ENCODE measurements at regions not wholly inside any gene's neighbourhood (a gene's known extent, or its start where the extent isn't known, plus 50 kb on each side); places are given as distances from the start of the nearest gene placed in this dataset.
"Not testable (repeated sequence)": the region's sequence is repeated elsewhere in the genome, so short reads cannot be mapped to it uniquely, and the experiment has no call there.

DNA sequence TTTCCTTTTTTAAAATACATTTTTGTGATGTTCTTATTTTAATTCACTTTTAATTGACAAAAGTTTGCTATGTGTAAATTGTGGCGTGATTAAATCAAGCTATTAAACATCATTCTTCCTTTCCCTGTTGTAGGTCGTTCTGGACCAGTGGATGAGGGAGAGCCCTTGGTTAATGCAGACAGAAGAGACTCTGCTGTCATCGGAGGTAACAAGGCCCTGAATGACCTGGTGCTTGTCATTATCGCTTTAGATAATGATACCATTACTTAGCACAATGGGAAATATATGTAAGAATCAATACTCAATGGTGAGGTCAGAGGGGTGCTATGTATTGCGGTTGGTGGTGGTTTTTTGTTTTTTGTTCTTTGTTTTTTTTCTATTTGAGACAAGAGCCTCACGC is 296.4 kb upstream of the SPATA31A3 start:
- H3K4me2 ChIP-seq; H3K27ac ChIP-seq; H4K20me1 ChIP-seq (ENCODE audit: insufficient read depth, poor library complexity, severe bottlenecking); DNase-seq (ENCODE audit: low spot score); H2AFZ ChIP-seq; H3K4me3 ChIP-seq; H3K4me1 ChIP-seq (ENCODE audit: insufficient read depth); H3K9me2 ChIP-seq (replicated peaks; ENCODE audit: insufficient read depth); H3K79me2 ChIP-seq; H3K9me3 ChIP-seq (ENCODE audit: low read depth); H3K36me3 ChIP-seq (replicated peaks; ENCODE audit: insufficient read depth, low read depth); H3K27me3 ChIP-seq: not testable (repeated sequence)
- no CpG with 5 or more reads among the region's 6 CpGs for WGBS (ENCODE audit: low lambda C conversion rate, missing lambda C conversion rate)

DNA sequence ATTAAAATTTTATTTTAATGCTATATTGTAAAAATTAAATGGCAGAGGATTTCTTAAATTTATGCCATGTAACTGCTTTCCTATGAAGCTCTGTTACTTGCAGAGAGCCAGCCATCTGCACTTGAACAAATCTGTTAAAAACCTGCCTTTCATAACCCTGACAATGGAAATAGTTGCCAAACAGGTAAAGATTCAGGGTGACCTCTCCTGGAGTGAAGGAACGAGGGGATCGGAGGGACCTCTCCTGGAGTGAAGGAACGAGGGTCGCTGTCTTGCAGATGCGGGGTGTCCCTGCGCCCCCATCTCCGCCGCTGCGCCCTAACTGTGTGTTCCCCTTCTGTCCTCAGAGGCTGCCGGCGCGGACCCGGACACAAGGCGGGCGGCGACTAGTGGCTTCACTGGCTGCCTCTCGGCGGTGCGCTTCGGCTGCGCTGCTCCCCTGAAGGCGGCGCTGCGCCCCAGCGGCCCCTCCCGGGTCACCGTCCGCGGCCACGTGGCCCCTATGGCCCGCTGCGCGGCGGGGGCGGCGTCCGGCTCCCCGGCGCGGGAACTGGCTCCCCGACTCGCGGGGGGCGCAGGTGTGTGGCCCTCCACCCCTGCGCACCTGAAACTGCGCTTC is 295.9 kb upstream of the SPATA31A3 start:
- not testable (repeated sequence) for H3K27me3 ChIP-seq; H2AFZ ChIP-seq; H3K9me2 ChIP-seq (replicated peaks; ENCODE audit: insufficient read depth); H3K4me1 ChIP-seq (ENCODE audit: insufficient read depth); H3K4me3 ChIP-seq; H3K9me3 ChIP-seq (ENCODE audit: low read depth); H4K20me1 ChIP-seq (ENCODE audit: insufficient read depth, poor library complexity, severe bottlenecking); DNase-seq (ENCODE audit: low spot score); H3K27ac ChIP-seq; H3K79me2 ChIP-seq; H3K36me3 ChIP-seq (replicated peaks; ENCODE audit: insufficient read depth, low read depth); H3K4me2 ChIP-seq
- WGBS (ENCODE audit: low lambda C conversion rate, missing lambda C conversion rate) = no CpG with 5 or more reads among the region's 46 CpGs

DNA sequence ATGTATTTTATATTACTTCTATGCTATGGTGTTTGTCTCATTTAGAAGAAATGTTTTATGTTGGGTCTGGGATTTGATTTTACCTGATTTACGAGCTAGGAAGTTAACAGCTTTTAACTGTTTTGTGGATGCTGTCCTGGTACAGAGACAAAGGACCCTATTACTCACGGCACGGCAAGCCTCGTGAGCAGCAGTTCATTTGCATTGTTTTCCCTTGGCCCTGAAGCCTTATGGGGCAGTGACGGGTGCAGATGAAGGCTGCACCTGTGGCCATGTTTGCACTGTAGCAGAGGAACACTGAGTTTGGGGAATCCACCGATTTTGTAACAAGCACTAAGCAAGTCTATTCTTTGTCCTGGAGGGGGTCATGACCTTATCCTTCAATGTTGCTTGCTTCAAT is 291.9 kb upstream of the SPATA31A3 start:
- H3K9me2 ChIP-seq (replicated peaks; ENCODE audit: insufficient read depth); H3K79me2 ChIP-seq; H3K9me3 ChIP-seq (ENCODE audit: low read depth); DNase-seq (ENCODE audit: low spot score); H3K36me3 ChIP-seq (replicated peaks; ENCODE audit: insufficient read depth, low read depth); H3K4me1 ChIP-seq (ENCODE audit: insufficient read depth); H3K27me3 ChIP-seq; H3K27ac ChIP-seq; H3K4me2 ChIP-seq; H4K20me1 ChIP-seq (ENCODE audit: insufficient read depth, poor library complexity, severe bottlenecking); H2AFZ ChIP-seq; H3K4me3 ChIP-seq: not testable (repeated sequence)
- no CpG with 5 or more reads among the region's 6 CpGs for WGBS (ENCODE audit: low lambda C conversion rate, missing lambda C conversion rate)

DNA sequence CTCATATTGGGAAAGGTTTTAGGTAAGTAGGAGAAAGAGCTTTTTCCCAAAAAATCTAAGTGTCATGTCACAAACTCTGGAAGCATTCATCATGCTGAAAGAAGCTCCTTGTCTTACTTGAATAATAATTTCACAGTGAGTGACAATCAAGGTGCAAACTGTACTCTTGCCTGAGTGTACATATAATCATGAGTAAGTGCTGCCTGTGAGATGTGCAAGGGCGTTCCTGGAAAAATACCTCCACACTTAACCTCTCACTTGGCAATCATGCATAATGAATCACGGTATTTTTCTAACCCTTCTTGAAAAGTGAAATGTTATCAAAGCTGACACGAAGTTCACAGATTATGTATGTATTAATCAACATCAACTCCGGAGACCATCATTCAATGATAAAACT is 289.2 kb upstream of the SPATA31A3 start:
- H3K4me1 ChIP-seq (ENCODE audit: insufficient read depth); H3K4me2 ChIP-seq: not testable (repeated sequence)

DNA sequence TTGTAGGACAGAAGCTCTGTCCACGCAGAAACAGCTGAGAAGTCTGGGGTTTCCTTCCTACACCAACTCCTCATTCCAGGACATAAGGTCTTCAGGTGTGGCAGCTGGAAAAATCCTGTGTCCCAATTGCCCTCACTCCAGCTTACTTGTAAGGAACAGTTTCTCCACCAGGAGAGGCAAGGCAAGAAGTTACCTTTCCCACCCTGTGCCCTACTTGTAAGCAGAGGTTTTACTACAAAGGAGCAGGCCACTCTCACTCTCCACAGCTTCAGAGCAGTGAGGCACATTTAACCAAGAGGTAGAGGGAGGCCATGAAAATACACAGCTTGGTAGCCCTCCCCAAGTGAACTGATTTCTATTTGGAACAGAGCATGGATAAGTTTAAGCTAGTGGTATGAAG is 277.3 kb upstream of the SPATA31A3 start:
- not testable (repeated sequence) for H4K20me1 ChIP-seq (ENCODE audit: insufficient read depth, poor library complexity, severe bottlenecking); H3K27ac ChIP-seq; H3K27me3 ChIP-seq; H3K79me2 ChIP-seq; H3K4me3 ChIP-seq; H3K9me3 ChIP-seq (ENCODE audit: low read depth); H2AFZ ChIP-seq; H3K36me3 ChIP-seq (replicated peaks; ENCODE audit: insufficient read depth, low read depth); H3K4me1 ChIP-seq (ENCODE audit: insufficient read depth); H3K9me2 ChIP-seq (replicated peaks; ENCODE audit: insufficient read depth); H3K4me2 ChIP-seq; DNase-seq (ENCODE audit: low spot score)
- no CpG with 5 or more reads among the region's 1 CpG for WGBS (ENCODE audit: low lambda C conversion rate, missing lambda C conversion rate)

More for the DNA sequence above, 289.2 kb upstream of the SPATA31A3 start:
- H3K9me3 ChIP-seq (ENCODE audit: low read depth); H3K27me3 ChIP-seq; H4K20me1 ChIP-seq (ENCODE audit: insufficient read depth, poor library complexity, severe bottlenecking); DNase-seq (ENCODE audit: low spot score); H2AFZ ChIP-seq; H3K27ac ChIP-seq; H3K36me3 ChIP-seq (replicated peaks; ENCODE audit: insufficient read depth, low read depth); H3K79me2 ChIP-seq; H3K4me3 ChIP-seq; H3K9me2 ChIP-seq (replicated peaks; ENCODE audit: insufficient read depth): not testable (repeated sequence)
- no CpG with 5 or more reads among the region's 4 CpGs for WGBS (ENCODE audit: low lambda C conversion rate, missing lambda C conversion rate)

DNA sequence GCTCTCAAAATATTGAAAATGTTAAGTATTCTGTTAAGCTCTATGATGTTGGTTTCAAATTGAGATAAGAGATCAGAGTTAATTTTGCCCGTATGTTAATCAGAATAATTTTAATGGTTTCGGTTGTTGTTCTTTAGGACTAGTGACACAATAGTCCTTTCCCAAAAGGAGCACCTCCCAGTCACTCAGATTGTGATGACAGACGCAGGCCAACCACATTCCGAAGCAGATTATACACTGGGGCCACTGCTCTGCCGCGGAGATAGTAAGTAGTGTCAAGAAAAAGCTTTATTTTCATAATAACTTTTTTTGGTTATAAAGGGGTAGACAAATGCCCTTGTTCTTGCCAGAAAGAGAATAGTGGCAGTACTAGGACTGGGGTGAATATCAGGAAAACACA is 265.5 kb upstream of the SPATA31A3 start:
- H3K79me2 ChIP-seq; H3K4me1 ChIP-seq (ENCODE audit: insufficient read depth); H2AFZ ChIP-seq; H4K20me1 ChIP-seq (ENCODE audit: insufficient read depth, poor library complexity, severe bottlenecking); H3K9me2 ChIP-seq (replicated peaks; ENCODE audit: insufficient read depth); DNase-seq (ENCODE audit: low spot score); H3K9me3 ChIP-seq (ENCODE audit: low read depth); H3K27me3 ChIP-seq; H3K36me3 ChIP-seq (replicated peaks; ENCODE audit: insufficient read depth, low read depth); H3K4me3 ChIP-seq; H3K4me2 ChIP-seq; H3K27ac ChIP-seq: not testable (repeated sequence)
- no CpG with 5 or more reads among the region's 6 CpGs for WGBS (ENCODE audit: low lambda C conversion rate, missing lambda C conversion rate)

DNA sequence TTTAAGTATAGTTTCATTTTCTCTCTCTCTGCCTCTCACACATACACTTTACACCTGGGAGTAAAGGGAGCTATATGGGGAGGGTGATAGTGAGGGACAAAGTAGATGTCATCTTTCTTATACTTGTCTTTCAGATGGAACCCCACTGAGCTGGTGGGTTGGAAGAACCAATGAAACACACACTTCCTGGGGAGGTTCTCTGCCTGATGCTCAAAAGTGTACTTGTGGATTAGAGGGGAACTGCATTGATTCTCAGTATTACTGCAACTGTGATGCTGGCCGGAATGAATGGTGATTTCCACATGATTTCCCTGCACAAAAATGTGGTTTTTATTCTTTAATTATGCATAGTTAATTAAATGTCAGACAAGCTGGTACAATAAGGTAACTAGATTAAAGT is 256.6 kb upstream of the SPATA31A3 start:
- not testable (repeated sequence) for H3K36me3 ChIP-seq (replicated peaks; ENCODE audit: insufficient read depth, low read depth); H3K79me2 ChIP-seq; H3K4me2 ChIP-seq; H3K27me3 ChIP-seq; DNase-seq (ENCODE audit: low spot score); H3K9me2 ChIP-seq (replicated peaks; ENCODE audit: insufficient read depth); H4K20me1 ChIP-seq (ENCODE audit: insufficient read depth, poor library complexity, severe bottlenecking); H3K4me3 ChIP-seq; H3K4me1 ChIP-seq (ENCODE audit: insufficient read depth); H3K9me3 ChIP-seq (ENCODE audit: low read depth); H2AFZ ChIP-seq; H3K27ac ChIP-seq
- no CpG with 5 or more reads among the region's 1 CpG for WGBS (ENCODE audit: low lambda C conversion rate, missing lambda C conversion rate)

DNA sequence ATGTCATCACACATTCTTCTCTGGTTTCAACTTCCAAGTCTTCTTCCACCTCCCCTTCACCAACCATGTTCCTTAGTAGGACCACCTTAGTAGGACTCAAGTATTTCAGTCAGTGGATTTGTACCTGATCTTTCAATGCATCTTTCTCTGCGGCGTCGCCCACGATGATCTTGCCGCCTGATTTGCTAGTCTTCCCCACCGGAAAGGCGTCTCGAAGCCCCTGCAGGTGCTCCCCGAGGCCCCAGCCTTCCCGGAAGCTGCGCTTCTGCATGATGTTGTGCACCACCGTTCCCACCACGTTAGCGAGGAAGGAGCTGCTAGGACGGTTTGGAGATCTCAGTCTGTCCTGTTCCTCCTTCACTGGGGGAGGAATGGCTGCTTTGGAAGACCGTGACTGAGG is 219.7 kb upstream of the SPATA31A3 start:
- H3K9me3 ChIP-seq (ENCODE audit: low read depth); H3K9me2 ChIP-seq (replicated peaks; ENCODE audit: insufficient read depth); H3K79me2 ChIP-seq; H3K4me3 ChIP-seq; H2AFZ ChIP-seq; H3K27me3 ChIP-seq; H3K4me1 ChIP-seq (ENCODE audit: insufficient read depth); DNase-seq (ENCODE audit: low spot score); H3K27ac ChIP-seq; H3K36me3 ChIP-seq (replicated peaks; ENCODE audit: insufficient read depth, low read depth); H4K20me1 ChIP-seq (ENCODE audit: insufficient read depth, poor library complexity, severe bottlenecking); H3K4me2 ChIP-seq: not testable (repeated sequence)
- WGBS (ENCODE audit: low lambda C conversion rate, missing lambda C conversion rate) = no CpG with 5 or more reads among the region's 16 CpGs

DNA sequence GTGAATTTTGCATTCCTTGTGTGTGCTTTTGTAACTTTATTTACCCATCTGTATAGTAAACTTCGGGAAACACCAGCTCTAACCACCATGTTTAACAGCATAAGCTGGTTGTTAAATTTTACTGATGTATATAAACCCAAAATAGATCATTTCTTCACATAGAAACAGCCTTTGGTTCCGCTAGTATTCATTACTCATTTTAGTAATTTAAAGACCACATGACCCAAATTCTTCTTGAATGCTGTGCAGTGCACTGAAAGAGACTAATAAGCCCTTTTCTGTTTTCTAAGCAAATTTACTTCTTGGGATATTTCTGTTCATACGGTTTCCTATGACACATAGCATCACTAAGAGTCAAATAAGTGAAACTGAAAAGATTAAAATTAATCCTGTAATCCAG is 218.5 kb upstream of the SPATA31A3 start:
- not testable (repeated sequence) for H2AFZ ChIP-seq; H3K4me3 ChIP-seq; H4K20me1 ChIP-seq (ENCODE audit: insufficient read depth, poor library complexity, severe bottlenecking); H3K27ac ChIP-seq; H3K79me2 ChIP-seq; H3K4me1 ChIP-seq (ENCODE audit: insufficient read depth); DNase-seq (ENCODE audit: low spot score); H3K27me3 ChIP-seq; H3K9me3 ChIP-seq (ENCODE audit: low read depth); H3K36me3 ChIP-seq (replicated peaks; ENCODE audit: insufficient read depth, low read depth); H3K9me2 ChIP-seq (replicated peaks; ENCODE audit: insufficient read depth); H3K4me2 ChIP-seq
- 71% methylated on average over 1 of the region's 3 CpGs for WGBS (ENCODE audit: low lambda C conversion rate, missing lambda C conversion rate)
